ENCODE measurements at regions not wholly inside any gene's neighbourhood (a gene's known extent, or its start where the extent isn't known, plus 50 kb on each side); places are given as distances from the start of the nearest gene placed in this dataset.

DNA sequence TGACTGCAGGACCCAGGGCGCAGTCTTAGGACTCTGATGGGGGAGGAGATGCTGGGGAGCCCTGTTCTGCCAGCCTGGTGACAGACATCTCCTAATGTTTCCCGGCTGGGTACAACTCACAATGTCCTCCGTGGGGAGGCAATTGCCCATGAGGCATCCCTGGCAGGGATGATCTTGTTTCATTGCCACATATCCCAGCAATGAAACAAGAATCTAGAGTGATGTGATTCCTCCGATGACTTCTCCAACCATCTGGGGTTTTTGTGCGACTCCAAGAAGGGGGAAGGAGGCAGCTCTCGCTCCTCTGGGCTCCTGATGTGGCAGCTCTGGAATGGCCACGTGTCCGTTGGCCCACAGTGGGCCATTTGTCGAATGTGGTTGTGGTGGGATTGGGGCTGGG, 255.8 kb downstream of the SEC14L1 start:
- no peak for FAIRE-seq

DNA sequence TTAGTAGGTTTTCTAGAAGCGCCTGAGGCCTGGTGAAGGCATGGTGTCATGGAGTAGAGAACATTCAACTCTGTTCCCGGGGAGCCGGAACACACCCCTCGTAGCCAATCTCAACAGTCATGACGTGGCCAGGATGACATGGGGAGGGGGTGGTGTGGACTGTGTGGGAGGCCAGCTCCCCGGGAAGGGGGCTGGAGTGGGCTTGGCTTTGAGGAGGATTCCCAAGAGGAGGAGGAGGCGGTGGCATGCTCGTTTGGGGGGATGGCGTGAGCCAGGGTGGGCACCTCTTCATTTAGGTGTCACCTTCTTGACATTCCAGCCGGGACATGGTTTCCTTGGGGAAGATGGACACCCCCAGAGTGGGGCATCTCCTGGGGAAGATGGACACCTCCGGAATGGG, 257.5 kb downstream of the SEC14L1 start:
- no peak for FAIRE-seq

GRCh38 chr17:77399319-77399957, 258.7 kb downstream of the SEC14L1 start:
- no peak for FAIRE-seq

DNA sequence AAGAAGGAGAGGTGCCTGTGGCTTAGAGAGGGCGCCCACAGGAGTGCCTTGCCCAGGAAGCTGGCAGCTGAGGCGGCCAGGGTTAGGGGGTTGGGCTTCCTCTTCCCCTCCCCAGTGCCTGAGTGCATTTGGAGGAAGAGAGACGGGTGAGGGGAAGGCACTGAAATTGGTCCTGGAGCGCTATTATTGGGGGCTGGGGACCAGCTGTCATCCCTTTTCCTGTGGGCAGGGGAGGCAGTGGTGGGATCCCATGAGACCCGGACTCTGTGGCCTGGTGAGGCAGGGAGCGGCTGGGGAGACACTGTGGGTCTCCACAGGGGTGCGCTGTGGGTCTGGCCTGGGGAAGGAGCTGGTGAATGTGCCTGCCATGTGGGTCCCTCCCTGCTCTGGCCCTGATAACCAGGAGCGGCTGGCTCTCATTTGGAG, 259.7 kb downstream of the SEC14L1 start:
- no peak for FAIRE-seq

DNA sequence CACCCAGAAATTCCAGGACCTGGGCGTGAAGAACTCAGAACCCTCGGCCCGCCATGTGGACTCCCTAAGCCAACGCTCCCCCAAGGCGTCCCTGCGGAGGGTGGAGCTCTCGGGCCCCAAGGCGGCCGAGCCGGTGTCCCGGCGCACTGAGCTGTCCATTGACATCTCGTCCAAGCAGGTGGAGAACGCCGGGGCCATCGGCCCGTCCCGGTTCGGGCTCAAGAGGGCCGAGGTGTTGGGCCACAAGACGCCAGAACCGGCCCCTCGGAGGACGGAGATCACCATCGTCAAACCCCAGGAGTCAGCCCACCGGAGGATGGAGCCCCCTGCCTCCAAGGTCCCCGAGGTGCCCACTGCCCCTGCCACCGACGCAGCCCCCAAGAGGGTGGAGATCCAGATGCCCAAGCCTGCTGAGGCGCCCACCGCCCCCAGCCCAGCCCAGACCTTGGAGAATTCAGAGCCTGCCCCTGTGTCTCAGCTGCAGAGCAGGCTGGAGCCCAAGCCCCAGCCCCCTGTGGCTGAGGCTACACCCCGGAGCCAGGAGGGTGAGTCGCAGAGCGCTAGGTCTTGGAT, 261.5 kb downstream of the SEC14L1 start:
- FAIRE-seq = no peak

DNA sequence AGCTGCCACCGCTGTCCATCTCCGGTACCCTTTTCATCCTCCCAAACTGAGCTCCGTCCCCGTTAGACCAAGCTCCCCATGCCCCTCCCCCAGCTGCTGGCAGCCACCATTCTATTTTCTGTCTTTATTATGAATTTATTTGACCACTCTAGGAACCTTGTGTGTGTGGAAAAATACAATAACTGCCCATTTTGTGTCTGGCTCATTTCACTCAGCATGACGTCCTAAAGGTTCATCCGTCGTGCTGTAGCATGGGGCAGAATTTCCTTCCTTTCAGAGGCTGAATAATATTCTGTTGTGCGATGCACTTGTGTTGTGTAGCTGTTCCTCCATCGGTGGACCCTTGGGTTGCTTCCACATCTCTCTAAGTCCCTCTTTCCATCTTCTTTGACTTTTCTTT, 263.1 kb downstream of the SEC14L1 start:
- FAIRE-seq = no peak

GRCh38 chr17:77404812-77405581, 264.2 kb downstream of the SEC14L1 start:
- FAIRE-seq = no peak

DNA sequence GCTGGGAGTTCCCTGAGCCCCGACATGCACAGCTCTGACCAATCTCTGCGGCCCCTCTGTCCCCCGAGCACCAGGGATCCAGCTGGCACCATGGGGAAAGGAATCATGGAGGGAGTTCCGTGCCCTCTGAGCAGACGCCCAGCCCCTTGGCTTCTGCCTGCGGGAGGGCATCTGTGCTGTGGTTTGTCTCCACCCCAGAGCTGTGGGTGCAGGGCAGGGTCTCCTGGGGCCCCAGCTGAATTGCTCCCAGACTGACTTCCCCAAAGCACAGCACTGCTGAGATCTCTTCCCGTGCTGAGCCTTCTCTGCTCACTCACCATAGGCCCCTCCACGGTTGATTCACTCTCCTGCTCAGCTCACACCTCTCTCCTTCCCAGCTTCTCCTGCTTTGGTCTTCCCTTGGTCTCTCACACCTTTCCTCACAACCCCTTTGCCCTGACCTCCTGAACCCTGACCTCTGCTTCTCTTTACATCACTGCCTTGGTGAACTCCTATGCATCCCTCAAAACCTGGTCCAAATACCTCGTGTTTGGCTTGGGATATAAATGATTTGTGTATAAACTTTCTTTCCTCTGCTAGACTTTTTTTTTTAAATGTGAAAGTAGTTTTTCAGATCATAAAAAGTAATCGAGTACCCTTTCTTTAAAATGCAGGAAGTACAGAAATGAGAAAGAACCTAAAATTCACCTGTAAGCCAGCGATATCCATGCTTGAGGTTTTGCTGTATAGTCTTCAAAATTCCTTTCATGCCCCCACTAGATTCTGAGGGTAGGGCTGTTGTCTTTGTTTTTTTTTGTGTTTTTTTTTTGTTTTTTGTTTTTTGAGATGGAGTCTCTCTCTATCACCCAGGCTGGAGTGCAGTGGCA, 265.3 kb downstream of the SEC14L1 start:
- FAIRE-seq = no peak

DNA sequence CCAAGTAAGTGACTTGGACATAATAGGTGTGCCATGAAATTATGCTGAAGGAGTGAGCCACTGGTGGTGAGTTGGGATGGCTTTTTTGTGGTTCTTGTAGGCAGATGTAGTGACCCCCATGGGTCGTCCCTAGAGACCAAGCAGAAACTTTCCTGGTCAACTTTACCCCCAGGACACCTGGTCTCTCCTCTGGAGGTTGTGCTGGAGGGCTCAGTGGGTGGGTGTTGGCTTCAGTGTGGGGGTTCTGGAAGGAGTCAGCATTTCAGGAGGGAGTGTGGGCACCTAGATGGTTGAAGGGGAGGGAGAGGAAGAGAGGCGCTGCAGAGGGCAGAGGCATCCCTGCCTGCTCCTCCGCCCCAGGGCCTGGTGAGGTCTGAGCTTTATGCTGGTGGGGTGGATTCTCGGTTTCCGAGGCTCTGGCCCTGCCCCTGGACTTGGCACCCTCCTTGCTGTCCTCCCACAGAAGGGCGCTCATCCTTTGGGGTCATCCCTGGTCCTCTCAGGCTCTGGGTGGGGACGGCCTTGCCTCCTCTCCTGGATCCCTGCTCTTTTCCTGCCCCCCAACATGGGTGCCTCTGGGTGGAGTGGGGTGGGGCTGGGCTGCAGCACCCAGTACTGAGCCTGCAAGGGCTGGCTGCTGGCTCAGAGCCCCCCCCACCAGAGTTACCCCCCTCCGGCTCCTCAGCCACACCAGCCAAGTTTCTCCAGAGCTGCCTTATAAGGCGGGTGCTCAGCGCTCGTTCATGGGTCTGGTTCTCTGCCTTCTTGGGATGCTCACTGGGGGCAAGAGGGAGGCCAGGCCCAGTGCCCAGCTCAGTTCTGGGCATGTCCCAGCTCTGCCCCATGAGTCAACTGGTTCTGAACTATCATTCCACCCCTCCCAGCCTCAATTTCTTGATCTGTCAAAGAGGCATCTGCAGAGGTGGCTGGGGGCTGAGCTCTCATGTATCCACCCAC, 266.8 kb downstream of the SEC14L1 start:
- no peak for FAIRE-seq

- FAIRE-seq = no peak
Measured at GRCh38 chr17:77408284-77408683, 267.5 kb downstream of the SEC14L1 start.

DNA sequence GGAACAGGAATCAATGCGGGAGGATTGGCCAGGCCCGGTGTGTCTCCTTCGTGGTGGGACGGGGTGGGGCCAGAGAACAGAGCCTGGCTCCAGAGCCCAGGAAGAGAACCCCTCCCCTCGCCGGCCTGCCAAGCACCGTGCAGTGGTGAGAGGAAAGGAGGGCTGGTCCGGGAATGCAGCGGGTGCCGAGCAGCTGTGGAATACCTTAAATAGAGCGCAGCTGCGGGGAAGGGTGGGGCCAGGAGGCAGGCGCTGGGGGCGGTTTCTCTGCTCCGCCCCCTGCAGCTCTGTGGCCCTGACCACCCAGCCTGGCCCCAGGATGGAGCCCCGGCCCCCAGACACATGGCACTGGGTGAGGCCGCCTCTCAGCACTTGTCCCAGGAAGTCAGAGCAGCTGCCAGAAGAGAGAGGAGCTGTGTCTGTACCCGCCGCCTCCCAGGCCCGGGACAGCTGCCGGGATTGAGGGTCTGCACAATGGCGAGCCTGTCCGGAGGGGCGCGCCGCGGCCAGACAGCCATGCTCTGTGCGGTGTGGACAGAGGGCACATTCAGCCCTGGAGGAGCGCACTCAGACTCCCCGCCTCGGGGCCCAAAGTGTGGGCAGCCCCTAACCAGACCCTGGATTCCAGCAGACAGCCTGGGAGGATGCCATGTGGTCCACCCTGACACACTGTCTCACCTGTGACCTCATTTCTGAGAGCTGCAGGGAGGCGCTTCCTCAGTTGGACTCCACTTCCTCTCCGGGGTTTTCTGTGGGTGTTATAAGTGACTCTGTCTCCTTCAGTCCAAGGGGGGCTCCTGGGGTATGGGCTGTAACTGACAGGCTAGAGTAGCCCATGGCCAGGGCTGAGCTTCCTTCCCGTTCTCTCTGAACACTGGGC, 268.8 kb downstream of the SEC14L1 start:
- FAIRE-seq = no peak

DNA sequence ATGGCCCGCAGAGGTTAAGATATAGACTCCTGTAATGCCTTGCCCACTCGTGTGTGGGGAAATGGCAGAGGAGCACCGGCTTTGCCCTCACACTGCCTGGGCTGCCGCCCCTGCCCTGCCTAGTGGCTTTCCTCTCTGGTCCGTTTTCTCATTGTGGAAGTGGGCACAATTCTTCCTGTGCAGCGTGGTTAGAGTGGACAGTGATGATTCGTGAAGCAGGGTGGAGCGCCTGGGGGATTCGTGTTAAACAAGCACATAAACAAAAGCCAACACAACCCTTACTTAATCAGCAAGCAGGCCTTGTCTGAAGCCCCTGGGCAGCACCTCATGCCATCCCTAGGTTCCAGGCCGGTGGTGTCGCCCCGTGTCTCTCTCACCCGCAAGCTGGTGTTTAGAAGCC, 269.7 kb downstream of the SEC14L1 start:
- no peak for FAIRE-seq

DNA sequence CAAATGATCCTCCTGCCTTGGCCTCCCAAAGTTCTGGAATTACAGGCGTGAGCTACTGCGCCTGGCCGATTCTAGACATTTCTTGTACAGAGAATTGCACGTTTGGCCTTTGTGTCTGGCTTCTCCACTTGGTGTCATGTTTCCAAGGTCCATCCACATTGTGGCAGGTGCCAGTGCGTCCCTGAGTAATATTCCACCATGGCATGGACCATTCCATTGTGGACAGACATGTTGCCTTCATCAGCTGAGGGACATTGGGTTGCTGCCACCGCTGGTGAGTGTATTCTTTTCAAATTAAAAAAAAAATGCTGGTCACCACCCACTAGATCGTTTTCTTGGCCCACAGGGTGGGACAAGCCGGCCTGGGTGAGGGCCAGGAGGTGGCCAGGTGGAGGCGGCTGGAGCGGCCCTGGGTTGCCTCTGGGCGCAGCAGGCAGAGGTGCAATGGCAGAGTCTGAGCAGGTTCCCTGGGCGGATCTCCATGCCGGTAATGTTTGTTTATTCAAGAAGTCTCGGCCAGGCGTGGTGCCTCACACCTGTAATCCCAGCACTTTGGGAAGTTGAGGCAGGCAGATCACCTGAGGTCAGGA, 274.1 kb downstream of the SEC14L1 start:
- no peak for FAIRE-seq

- FAIRE-seq = no peak
Measured at GRCh38 chr17:77416105-77416713, 275.4 kb downstream of the SEC14L1 start.

DNA sequence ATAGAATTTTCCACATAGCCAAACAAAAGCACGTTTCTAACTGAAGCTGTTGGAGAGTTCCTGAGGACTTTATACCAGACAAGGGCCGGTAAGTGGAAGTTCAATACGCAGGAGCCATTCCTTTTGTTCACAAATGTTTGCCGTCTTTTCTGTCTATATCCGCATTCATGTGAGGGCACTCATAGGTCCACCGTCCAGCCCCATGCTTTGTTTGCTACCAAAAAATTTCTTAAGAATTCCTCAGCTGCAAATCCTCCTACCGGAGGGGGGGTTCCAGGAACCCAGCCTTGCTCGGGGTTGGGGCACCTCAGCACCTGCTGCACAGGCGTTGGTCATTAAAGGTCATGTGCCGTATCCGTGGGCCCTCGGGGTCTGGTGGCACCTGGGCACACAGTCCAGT, 276.8 kb downstream of the SEC14L1 start:
- FAIRE-seq = no peak

DNA sequence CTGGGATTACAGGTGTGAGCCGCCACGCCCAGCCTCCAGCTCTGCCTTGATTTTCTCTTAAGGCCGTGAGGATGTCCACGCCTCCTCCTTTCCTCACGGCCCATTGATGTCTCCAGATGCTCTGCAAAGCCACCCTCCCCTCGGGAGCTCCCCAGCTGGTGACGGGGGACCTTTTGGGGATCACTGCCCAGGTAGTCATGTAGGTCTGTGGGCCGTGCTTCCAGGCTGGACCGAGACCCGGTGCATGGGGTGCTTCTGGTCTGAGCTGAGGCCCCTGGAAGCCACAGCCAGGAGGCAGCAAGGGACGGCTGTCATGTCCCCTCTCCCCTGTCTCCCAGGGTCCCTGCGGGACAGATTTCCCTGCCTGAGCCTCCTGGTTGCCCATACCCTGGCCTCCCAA, 277.8 kb downstream of the SEC14L1 start:
- no peak for FAIRE-seq

- no peak for FAIRE-seq
Measured at GRCh38 chr17:77419095-77419494, 278.3 kb downstream of the SEC14L1 start.

- no peak for FAIRE-seq
Measured at GRCh38 chr17:77419547-77420094, 278.9 kb downstream of the SEC14L1 start.

DNA sequence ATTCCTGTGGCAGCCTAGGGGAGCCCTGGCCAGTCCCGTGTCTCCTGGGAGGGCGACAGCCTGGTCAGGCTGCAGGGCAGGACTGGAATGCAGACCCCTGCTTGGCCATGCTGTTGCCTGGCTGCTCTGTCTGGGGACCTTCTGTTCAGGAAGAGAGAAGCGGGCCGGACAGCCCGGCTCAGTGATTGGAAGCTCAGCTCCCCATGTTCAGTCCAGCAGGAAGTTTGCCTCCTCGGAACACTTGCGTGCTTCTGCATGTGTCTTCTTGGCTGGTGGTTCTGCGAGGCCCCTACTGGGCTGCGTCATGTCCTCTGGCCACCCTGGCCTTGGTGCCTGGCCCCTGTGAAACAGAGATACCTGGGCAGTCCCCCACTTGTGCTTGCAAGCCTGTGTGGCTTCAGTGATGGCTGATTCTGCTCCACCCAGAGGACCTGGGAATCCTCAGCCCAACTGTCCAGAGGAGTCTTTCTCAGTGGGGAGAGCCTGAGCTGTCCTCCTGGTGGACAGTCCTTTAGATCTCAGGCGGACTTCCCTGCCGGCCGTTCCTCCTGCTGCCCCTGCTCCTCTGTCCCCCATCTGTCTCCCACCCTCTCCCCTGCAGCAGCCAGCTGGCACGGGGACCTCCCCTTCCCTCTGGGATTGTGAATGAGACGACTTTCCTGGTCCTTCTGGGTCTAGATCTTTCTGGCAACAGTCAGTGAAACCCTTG, 279.5 kb downstream of the SEC14L1 start:
- no peak for FAIRE-seq

All from endometrium (tissue), 2 donors.